Esophagus muscularis mucosa (tissue), 3 donors: ENCODE measurements at regions not wholly inside any gene's neighbourhood (a gene's known extent, or its start where the extent isn't known, plus 50 kb on each side); places are given as distances from the start of the nearest gene placed in this dataset.

Experiments used
- CTCF ChIP-seq, 3 experiments: fragments of 200-600 bp in 2 of 3; fragments of 450-650 bp in 1 of 3; sonication (generic) in 2 of 3; IDR thresholded peaks; one replicate each; pipeline ENCODE4 v1.5.1; 2017 to 2019; ENCODE audit warnings: antibody characterized with exemption in 3 of 3, mild to moderate bottlenecking in 2 of 3, moderate library complexity in 1 of 3
- EP300 ChIP-seq: sonication (generic); formaldehyde crosslinking; IDR thresholded peaks from one replicate; pipeline ENCODE4 v1.6.1; 2017; ENCODE audit warnings: antibody characterized with exemption

GRCh38 chr2:219944866-219945265 is 317.4 kb downstream of the SLC4A3 start:
- TF ChIP-seq CTCF (IDR thresholded peaks at IDR 0.05) = no peak
- no peak for TF ChIP-seq EP300
